ENCODE measurements at regions not wholly inside any gene's neighbourhood (a gene's known extent, or its start where the extent isn't known, plus 50 kb on each side); places are given as distances from the start of the nearest gene placed in this dataset.
"Not testable (repeated sequence)": the region's sequence is repeated elsewhere in the genome, so short reads cannot be mapped to it uniquely, and the experiment has no call there.

GRCh38 chrX:26925088-26925487 is 538.1 kb downstream of the PPP4R3C start:
- H3K4me1 ChIP-seq = no peaks in the 10 kb centered on the region
- no peak overlapping the region for H3K9ac ChIP-seq
- no peaks in the 10 kb centered on the region for H3K36me3 ChIP-seq
- no peaks in the 10 kb centered on the region; a peak in 1 of 22 replicates for H4K20me1 ChIP-seq
- H3K4me3 ChIP-seq = no peak overlapping the region
- no peak overlapping the region for H3K4me2 ChIP-seq
- H3K9me3 ChIP-seq (replicated peaks in 1 of 11) = no peaks in the 10 kb centered on the region
- H3K27me3 ChIP-seq = peaks cover 48 to 96% (median 85%) of the 10 kb centered on the region in 11 experiments
- TF ChIP-seq Cebpa-rat (IDR thresholded peaks at IDR 0.05) = no peak
- H3K27ac ChIP-seq = no peak overlapping the region

DNA sequence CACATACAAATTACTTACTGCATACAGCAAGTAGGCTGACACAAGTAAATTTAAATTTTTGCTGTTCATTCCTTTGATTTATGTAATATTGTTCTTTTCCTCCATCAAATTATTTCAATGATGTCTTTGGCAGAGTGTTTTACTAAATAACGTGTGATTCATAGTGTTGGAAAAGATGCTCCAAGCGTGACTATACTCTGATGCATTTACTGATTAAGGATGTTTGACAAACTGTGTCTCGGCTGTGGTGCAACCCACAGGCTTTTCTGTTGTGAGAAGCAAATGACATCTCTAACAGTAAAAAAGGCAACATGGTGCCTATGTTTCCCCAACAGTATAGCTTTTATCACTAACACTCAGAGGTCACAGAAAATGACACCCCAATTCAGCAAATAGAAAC is 540.9 kb downstream of the PPP4R3C start:
- Histone ChIP-seq H3K36me3 (no peaks in the 10 kb centered on the region), H3K4me1 (no peaks in the 10 kb centered on the region), H3K27ac (no peak overlapping the region), H4K20me1 (no peaks in the 10 kb centered on the region; a peak in 1 of 22 replicates), H3K9me3 (replicated peaks in 1 of 11) (no peaks in the 10 kb centered on the region), H3K4me2 (no peak overlapping the region), H3K4me3 (no peak overlapping the region), H3K9ac (no peak overlapping the region), H3K27me3 (peaks cover 58 to 94% (median 89%) of the 10 kb centered on the region in 11 experiments)
- TF ChIP-seq Cebpa-rat (IDR thresholded peaks at IDR 0.05) = no peak

DNA sequence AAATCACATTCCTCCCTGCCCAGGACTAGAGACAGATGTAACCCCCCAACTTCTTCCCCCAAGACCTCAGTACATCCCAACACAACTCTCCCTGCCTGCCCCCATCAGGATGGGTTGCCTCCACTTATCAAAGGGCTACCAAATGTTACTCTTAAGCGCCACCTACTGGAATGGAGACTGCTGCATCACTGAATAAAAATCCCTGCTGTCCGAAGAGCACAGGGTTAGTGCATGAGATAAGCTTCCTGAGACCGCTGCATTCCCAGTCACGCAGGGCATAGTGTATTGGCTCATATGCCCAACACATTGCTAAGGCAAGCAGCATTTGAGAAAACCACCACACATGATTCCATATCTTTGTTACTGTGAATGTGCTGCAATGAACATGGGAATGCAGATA is 544.5 kb downstream of the PPP4R3C start:
- H4K20me1 ChIP-seq = no peaks in the 10 kb centered on the region; a peak in 1 of 22 replicates
- H3K4me3 ChIP-seq = no peak overlapping the region
- H3K9me3 ChIP-seq (replicated peaks in 1 of 11) = peaks cover 0 to 6% (median 0%) of the 10 kb centered on the region in 11 experiments; a peak in 1 of 22 replicates
- no peak overlapping the region for H3K4me2 ChIP-seq
- no peak for TF ChIP-seq Cebpa-rat (IDR thresholded peaks at IDR 0.05)
- no peak overlapping the region for H3K27ac ChIP-seq
- H3K4me1 ChIP-seq = no peaks in the 10 kb centered on the region
- peaks cover 66 to 94% (median 86%) of the 10 kb centered on the region in 11 experiments for H3K27me3 ChIP-seq
- H3K36me3 ChIP-seq = no peaks in the 10 kb centered on the region
- no peak overlapping the region for H3K9ac ChIP-seq

GRCh38 chrX:26916991-26917390 is 546.1 kb downstream of the PPP4R3C start:
- Histone ChIP-seq H3K27ac (no peak overlapping the region), H3K27me3 (peaks cover 59 to 94% (median 83%) of the 10 kb centered on the region in 11 experiments), H3K9me3 (replicated peaks in 1 of 11) (peaks cover 0 to 6% (median 0%) of the 10 kb centered on the region in 11 experiments; a peak in 1 of 22 replicates), H3K4me1 (no peaks in the 10 kb centered on the region), H4K20me1 (no peaks in the 10 kb centered on the region; a peak in 1 of 22 replicates), H3K4me2 (no peak overlapping the region), H3K9ac (no peak overlapping the region), H3K4me3 (no peak overlapping the region), H3K36me3 (no peaks in the 10 kb centered on the region)
- TF ChIP-seq Cebpa-rat (IDR thresholded peaks at IDR 0.05) = no peak

- Histone ChIP-seq H3K27me3 (peaks cover 70 to 95% (median 89%) of the 10 kb centered on the region in 11 experiments), H3K4me1 (peaks cover 0 to 2% (median 0%) of the 10 kb centered on the region in 10 experiments; a peak in 1 of 20 replicates), H4K20me1 (no peaks in the 10 kb centered on the region; a peak in 1 of 22 replicates), H3K9ac (no peak overlapping the region), H3K4me2 (no peak overlapping the region), H3K27ac (no peak overlapping the region), H3K9me3 (replicated peaks in 1 of 11) (peaks cover 0 to 6% (median 0%) of the 10 kb centered on the region in 11 experiments; a peak in 2 of 22 replicates), H3K4me3 (no peak overlapping the region), H3K36me3 (no peaks in the 10 kb centered on the region)
- TF ChIP-seq Cebpa-rat (IDR thresholded peaks at IDR 0.05) = no peak
Measured at GRCh38 chrX:26915064-26915463, 548.1 kb downstream of the PPP4R3C start.

GRCh38 chrX:26914232-26914631 is 548.9 kb downstream of the PPP4R3C start:
- Histone ChIP-seq H3K9ac (no peak overlapping the region), H3K27ac (no peak overlapping the region), H3K27me3 (peaks cover 76 to 98% (median 91%) of the 10 kb centered on the region in 11 experiments), H3K4me2 (no peak overlapping the region), H3K4me3 (no peak overlapping the region), H3K36me3 (no peaks in the 10 kb centered on the region), H3K9me3 (replicated peaks in 1 of 11) (peaks cover 0 to 6% (median 0%) of the 10 kb centered on the region in 11 experiments; a peak in 2 of 22 replicates), H4K20me1 (no peaks in the 10 kb centered on the region; a peak in 1 of 22 replicates), H3K4me1 (peaks cover 0 to 9% (median 0%) of the 10 kb centered on the region in 10 experiments; a peak in 1 of 20 replicates)
- TF ChIP-seq Cebpa-rat (IDR thresholded peaks at IDR 0.05) = no peak

DNA sequence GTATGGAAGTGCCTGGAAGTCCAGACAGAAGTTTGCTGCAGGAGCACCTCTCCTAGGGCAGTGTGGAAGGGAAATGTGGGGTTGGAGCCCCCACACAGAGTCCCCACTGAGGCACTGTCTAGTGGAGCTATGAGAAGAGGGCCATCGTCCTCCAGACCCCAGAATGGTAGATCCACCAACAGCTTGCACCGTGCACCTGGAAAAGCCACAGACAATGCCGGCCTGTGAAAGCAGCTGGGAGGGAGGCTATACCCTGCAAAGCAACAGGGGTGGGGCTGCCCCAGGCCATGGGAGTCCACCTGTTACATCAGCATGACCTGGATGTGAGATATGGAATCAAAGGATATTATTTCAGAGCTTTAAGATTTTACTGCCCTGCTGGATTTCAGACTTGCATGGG is 551.4 kb downstream of the PPP4R3C start:
- H3K4me3 ChIP-seq; H3K4me1 ChIP-seq; H3K9ac ChIP-seq; H3K27ac ChIP-seq; H3K36me3 ChIP-seq; H3K9me3 ChIP-seq (replicated peaks in 1 of 11); H4K20me1 ChIP-seq; H3K4me2 ChIP-seq: not testable (repeated sequence)
- peaks cover 60 to 97% (median 85%) of the 10 kb centered on the region in 11 experiments for H3K27me3 ChIP-seq

- H3K27ac ChIP-seq = peak overlapping the region in 1 of 11 experiments; percentile 30; a peak in 1 of 22 replicates
- peaks cover 0 to 9% (median 0%) of the 10 kb centered on the region in 10 experiments; a peak in 1 of 20 replicates for H3K4me1 ChIP-seq
- no peak for TF ChIP-seq Cebpa-rat (IDR thresholded peaks at IDR 0.05)
- H3K27me3 ChIP-seq = peaks cover 62 to 97% (median 87%) of the 10 kb centered on the region in 11 experiments
- no peaks in the 10 kb centered on the region for H3K36me3 ChIP-seq
- H4K20me1 ChIP-seq = no peaks in the 10 kb centered on the region
- H3K4me2 ChIP-seq = peak overlapping the region in 1 of 11 experiments; percentile 25; a peak in 2 of 22 replicates
- no peaks in the 10 kb centered on the region; a peak in 1 of 22 replicates for H3K9me3 ChIP-seq (replicated peaks in 1 of 11)
- H3K4me3 ChIP-seq = no peak overlapping the region
- H3K9ac ChIP-seq = no peak overlapping the region
Measured at GRCh38 chrX:26909728-26910127, 553.4 kb downstream of the PPP4R3C start.

DNA sequence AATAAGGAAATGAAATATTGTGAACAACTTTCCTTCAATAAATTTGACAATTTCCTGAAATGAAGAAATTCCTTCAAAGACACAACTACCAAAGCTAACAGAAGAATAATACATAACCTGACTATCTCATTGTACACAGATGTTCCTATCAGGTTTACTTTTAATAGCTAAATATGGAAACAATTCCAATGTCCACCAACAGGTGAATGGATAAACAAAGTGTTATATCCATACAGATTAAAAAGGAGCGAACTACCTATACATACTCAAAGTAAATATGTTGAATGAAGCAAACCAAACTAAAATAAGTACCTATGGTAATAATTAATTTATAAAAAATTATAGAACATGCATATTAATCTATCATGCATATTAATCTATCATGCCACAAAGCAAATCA is 554.9 kb downstream of the PPP4R3C start:
- Histone ChIP-seq H3K36me3 (no peaks in the 10 kb centered on the region), H3K27ac (no peak overlapping the region), H3K9me3 (replicated peaks in 1 of 11) (no peaks in the 10 kb centered on the region; a peak in 1 of 22 replicates), H3K4me3 (no peak overlapping the region), H3K9ac (no peak overlapping the region), H3K4me2 (no peak overlapping the region), H3K27me3 (peaks cover 58 to 90% (median 83%) of the 10 kb centered on the region in 11 experiments), H4K20me1 (no peaks in the 10 kb centered on the region), H3K4me1 (peaks cover 0 to 9% (median 0%) of the 10 kb centered on the region in 10 experiments; a peak in 1 of 20 replicates)
- TF ChIP-seq Cebpa-rat (IDR thresholded peaks at IDR 0.05) = no peak

DNA sequence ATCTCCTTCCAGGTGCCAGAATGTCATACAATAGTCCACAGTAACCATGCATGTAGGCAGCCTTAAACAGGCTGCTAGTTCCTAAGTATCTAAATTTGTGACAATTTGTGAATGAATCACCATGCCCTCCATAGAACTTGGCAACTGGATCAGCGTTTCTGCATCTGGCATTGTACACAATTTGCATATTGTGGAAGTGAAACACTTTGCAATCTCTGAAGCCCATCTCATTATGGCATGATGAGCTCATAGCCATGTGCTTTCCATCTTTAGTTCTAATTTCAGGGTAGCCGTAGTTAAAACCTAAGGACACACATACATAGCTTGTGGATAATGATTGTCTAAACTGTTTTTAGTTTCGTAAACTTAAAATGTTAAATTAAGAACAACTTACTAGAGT is 573.6 kb downstream of the PPP4R3C start:
- H4K20me1 ChIP-seq = no peaks in the 10 kb centered on the region
- no peak for TF ChIP-seq Cebpa-rat (IDR thresholded peaks at IDR 0.05)

More for the DNA sequence above, 573.6 kb downstream of the PPP4R3C start:
- no peaks in the 10 kb centered on the region for H3K36me3 ChIP-seq
- H3K9me3 ChIP-seq (replicated peaks in 1 of 11) = peaks cover 0 to 24% (median 8%) of the 10 kb centered on the region in 11 experiments; a peak in 11 of 22 replicates
- no peak overlapping the region for H3K9ac ChIP-seq
- H3K4me1 ChIP-seq = peaks cover 0 to 11% (median 0%) of the 10 kb centered on the region in 10 experiments; a peak in 3 of 20 replicates
- peaks cover 54 to 97% (median 89%) of the 10 kb centered on the region in 11 experiments; a peak in 21 of 22 replicates for H3K27me3 ChIP-seq
- H3K4me3 ChIP-seq = no peak overlapping the region
- H3K4me2 ChIP-seq = peak overlapping the region in 3 of 11 experiments; percentile 10 to 40 (median 17); a peak in 3 of 22 replicates
- peak overlapping the region in 2 of 11 experiments; percentile 23 to 50; a peak in 3 of 22 replicates for H3K27ac ChIP-seq

Data from BLaER1 treated with 17β-estradiol and CSF1 and Interleukin-3, amounts not matched to agents 10 nM and 100 nM (cell line).